NCI-H1417 (cell line): ENCODE measurements at regions not wholly inside any gene's neighbourhood (a gene's known extent, or its start where the extent isn't known, plus 50 kb on each side); places are given as distances from the start of the nearest gene placed in this dataset.
A peak's percentile ranks its signal among the peaks of the same experiment; 100 is the strongest.
"Not testable (repeated sequence)": the region's sequence is repeated elsewhere in the genome, so short reads cannot be mapped to it uniquely, and the experiment has no call there.

Source experiments
- DNase-seq, 3 experiments: peaks; one replicate each; lab custom pipeline; 2025; lab: John Stamatoyannopoulos, UW

GRCh38 chr3:135558150-135558783 lies 407.3 kb upstream of the PPP2R3A start:
- DNase-seq = no peak

GRCh38 chr3:135558906-135559305 lies 406.6 kb upstream of the PPP2R3A start:
- no peak for DNase-seq

GRCh38 chr3:135559802-135560201 lies 405.7 kb upstream of the PPP2R3A start:
- DNase-seq = no peak

GRCh38 chr3:135560847-135561246 lies 404.7 kb upstream of the PPP2R3A start:
- no peak for DNase-seq

GRCh38 chr3:135564696-135565095 lies 400.8 kb upstream of the PPP2R3A start:
- no peak for DNase-seq

- DNase-seq = no peak
Observed at GRCh38 chr3:135565546-135565945, 400.0 kb upstream of the PPP2R3A start.

- no peak for DNase-seq
Observed at GRCh38 chr3:135567223-135567622, 398.3 kb upstream of the PPP2R3A start.

GRCh38 chr3:135576751-135577150 lies 388.8 kb upstream of the PPP2R3A start:
- peak in 2 of 3 experiments; percentile 78 to 93 for DNase-seq

GRCh38 chr3:135581806-135582205 lies 383.7 kb upstream of the PPP2R3A start:
- no peak for DNase-seq

- no peak for DNase-seq
Observed at GRCh38 chr3:135582800-135583199, 382.7 kb upstream of the PPP2R3A start.

GRCh38 chr3:135596563-135596962 lies 369.0 kb upstream of the PPP2R3A start:
- DNase-seq = no peak

GRCh38 chr3:135597855-135598254 lies 367.7 kb upstream of the PPP2R3A start:
- no peak for DNase-seq

GRCh38 chr3:135598597-135598996 lies 366.9 kb upstream of the PPP2R3A start:
- no peak for DNase-seq

- DNase-seq = not testable (repeated sequence)
Observed at GRCh38 chr3:135604512-135604911, 361.0 kb upstream of the PPP2R3A start.

GRCh38 chr3:135618123-135618522 lies 347.4 kb upstream of the PPP2R3A start:
- DNase-seq = peak in 1 of 3 experiments; percentile 49

GRCh38 chr3:135621184-135621920 lies 344.2 kb upstream of the PPP2R3A start:
- DNase-seq = no peak

GRCh38 chr3:135622215-135622614 lies 343.3 kb upstream of the PPP2R3A start:
- no peak for DNase-seq

GRCh38 chr3:135622656-135623055 lies 342.9 kb upstream of the PPP2R3A start:
- DNase-seq = no peak

- no peak for DNase-seq
Observed at GRCh38 chr3:135623558-135623957, 342.0 kb upstream of the PPP2R3A start.

- DNase-seq = no peak
Observed at GRCh38 chr3:135627057-135627456, 338.5 kb upstream of the PPP2R3A start.

- DNase-seq = peak in 1 of 3 experiments; percentile 15
Observed at GRCh38 chr3:135629701-135630408, 335.7 kb upstream of the PPP2R3A start.

- no peak for DNase-seq
Observed at GRCh38 chr3:135632556-135633065, 332.9 kb upstream of the PPP2R3A start.

- peak in 1 of 3 experiments; percentile 23 for DNase-seq
Observed at GRCh38 chr3:135633078-135633477, 332.4 kb upstream of the PPP2R3A start.
